ENCODE measurements at regions not wholly inside any gene's neighbourhood (a gene's known extent, or its start where the extent isn't known, plus 50 kb on each side); places are given as distances from the start of the nearest gene placed in this dataset.

DNA sequence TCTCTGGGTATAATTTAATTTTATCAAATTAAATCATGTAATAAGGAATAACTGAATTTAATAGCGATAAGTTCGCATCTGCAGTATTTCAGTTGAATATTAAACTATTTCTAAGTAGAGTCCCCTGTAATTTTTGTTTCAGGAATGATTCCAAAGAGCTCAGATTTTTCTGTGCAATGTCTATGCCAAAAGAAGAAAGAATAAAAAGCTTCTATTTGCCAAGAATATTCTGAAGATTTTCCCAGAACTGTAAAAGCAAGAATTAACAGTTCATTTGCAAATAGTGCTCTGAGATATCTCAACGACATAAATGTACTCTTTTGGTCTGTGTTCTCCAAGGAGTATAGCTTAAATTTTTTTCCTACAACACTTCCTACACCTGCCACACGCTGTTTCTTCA, 1242.8 kb upstream of the DIAPH2 start:
- TF ChIP-seq CEBPB (IDR thresholded peaks at IDR 0.05) (no peak), RAD21 (IDR thresholded peaks at IDR 0.05; ENCODE audit: low read depth) (no peak), TAF1 (IDR thresholded peaks at IDR 0.05; ENCODE audit: low read depth) (no peak), EP300 (IDR thresholded peaks at IDR 0.05; ENCODE audit: borderline replicate concordance) (no peak), ZBTB7A (IDR thresholded peaks at IDR 0.05; ENCODE audit: low read depth) (no peak), EGR1 (IDR thresholded peaks at IDR 0.05) (no peak), CREB1 (IDR thresholded peaks at IDR 0.05; ENCODE audit: low read depth) (no peak)
- TF ChIP-seq, protein P1, sequence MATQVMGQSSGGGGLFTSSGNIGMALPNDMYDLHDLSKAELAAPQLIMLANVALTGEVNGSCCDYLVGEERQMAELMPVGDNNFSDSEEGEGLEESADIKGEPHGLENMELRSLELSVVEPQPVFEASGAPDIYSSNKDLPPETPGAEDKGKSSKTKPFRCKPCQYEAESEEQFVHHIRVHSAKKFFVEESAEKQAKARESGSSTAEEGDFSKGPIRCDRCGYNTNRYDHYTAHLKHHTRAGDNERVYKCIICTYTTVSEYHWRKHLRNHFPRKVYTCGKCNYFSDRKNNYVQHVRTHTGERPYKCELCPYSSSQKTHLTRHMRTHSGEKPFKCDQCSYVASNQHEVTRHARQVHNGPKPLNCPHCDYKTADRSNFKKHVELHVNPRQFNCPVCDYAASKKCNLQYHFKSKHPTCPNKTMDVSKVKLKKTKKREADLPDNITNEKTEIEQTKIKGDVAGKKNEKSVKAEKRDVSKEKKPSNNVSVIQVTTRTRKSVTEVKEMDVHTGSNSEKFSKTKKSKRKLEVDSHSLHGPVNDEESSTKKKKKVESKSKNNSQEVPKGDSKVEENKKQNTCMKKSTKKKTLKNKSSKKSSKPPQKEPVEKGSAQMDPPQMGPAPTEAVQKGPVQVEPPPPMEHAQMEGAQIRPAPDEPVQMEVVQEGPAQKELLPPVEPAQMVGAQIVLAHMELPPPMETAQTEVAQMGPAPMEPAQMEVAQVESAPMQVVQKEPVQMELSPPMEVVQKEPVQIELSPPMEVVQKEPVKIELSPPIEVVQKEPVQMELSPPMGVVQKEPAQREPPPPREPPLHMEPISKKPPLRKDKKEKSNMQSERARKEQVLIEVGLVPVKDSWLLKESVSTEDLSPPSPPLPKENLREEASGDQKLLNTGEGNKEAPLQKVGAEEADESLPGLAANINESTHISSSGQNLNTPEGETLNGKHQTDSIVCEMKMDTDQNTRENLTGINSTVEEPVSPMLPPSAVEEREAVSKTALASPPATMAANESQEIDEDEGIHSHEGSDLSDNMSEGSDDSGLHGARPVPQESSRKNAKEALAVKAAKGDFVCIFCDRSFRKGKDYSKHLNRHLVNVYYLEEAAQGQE (IDR thresholded peaks at IDR 0.05; ENCODE audit: low read depth): no peak
- TF ChIP-seq, protein P2, sequence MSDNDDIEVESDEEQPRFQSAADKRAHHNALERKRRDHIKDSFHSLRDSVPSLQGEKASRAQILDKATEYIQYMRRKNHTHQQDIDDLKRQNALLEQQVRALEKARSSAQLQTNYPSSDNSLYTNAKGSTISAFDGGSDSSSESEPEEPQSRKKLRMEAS (IDR thresholded peaks at IDR 0.05): no peak

All from Ishikawa (cell line).